Spleen (tissue), 11 donors: ENCODE measurements at regions not wholly inside any gene's neighbourhood (a gene's known extent, or its start where the extent isn't known, plus 50 kb on each side); places are given as distances from the start of the nearest gene placed in this dataset.
"Not testable (repeated sequence)": the region's sequence is repeated elsewhere in the genome, so short reads cannot be mapped to it uniquely, and the experiment has no call there.

Experiments
- DNase-seq: peaks from one replicate; pipeline ENCODE4 v3.0.0-alpha.2; 2020
- H3K27ac ChIP-seq, 8 donors: fragments of 200-600 bp; sonication (generic) in 7 of 8; 1 replicate in 4 of 8; 2 replicates in 4 of 8; pipeline versions ENCODE4 v1.5.0 to v1.8.0; 2016 to 2021; ENCODE audit warnings: inconsistent platforms in 4 of 8, mild to moderate bottlenecking in 4 of 8, moderate library complexity in 1 of 8
- H3K27me3 ChIP-seq, 7 donors: fragments of 200-600 bp; sonication (generic) in 6 of 7; replicated peaks in 1 of 7; 1 replicate in 4 of 7; 2 replicates in 3 of 7; pipeline versions ENCODE4 v1.5.0 to v1.8.0; 2016 to 2021; ENCODE audit warnings: inconsistent platforms in 3 of 7, mild to moderate bottlenecking in 1 of 7
- H3K36me3 ChIP-seq, 6 donors: fragments of 200-600 bp; sonication (generic) in 5 of 6; 1 replicate in 4 of 6; 2 replicates in 2 of 6; pipeline versions ENCODE4 v1.5.0 to v1.8.0; 2016 to 2021; ENCODE audit warnings: inconsistent platforms in 2 of 6
- H3K4me1 ChIP-seq, 6 donors: fragments of 200-600 bp; sonication (generic) in 5 of 6; 1 replicate in 3 of 6; 2 replicates in 3 of 6; pipeline versions ENCODE4 v1.5.0 to v1.8.0; 2016 to 2021; ENCODE audit warnings: inconsistent platforms in 3 of 6
- H3K4me3 ChIP-seq, 8 donors: fragments of 200-600 bp; sonication (generic) in 7 of 8; 1 replicate in 4 of 8; 2 replicates in 4 of 8; pipeline versions ENCODE4 v1.5.0 to v1.8.0; 2016 to 2021; ENCODE audit warnings: inconsistent platforms in 4 of 8, mild to moderate bottlenecking in 4 of 8, moderate library complexity in 2 of 8
- H3K9me3 ChIP-seq, 8 donors: fragments of 200-600 bp; sonication (generic) in 7 of 8; 1 replicate in 4 of 8; 2 replicates in 4 of 8; pipeline versions ENCODE4 v1.5.0 to v1.8.0; 2016 to 2021; ENCODE audit warnings: inconsistent platforms in 4 of 8
- CTCF ChIP-seq, 11 experiments: fragments of 200-600 bp in 7 of 11; fragments of 450-650 bp in 4 of 11; sonication (generic) in 4 of 11; IDR thresholded peaks in 8 of 11; conservative IDR thresholded peaks in 3 of 11; 1 replicate in 7 of 11; 2 replicates in 4 of 11; pipeline versions ENCODE4 v1.4.0 to v1.8.0; 2016 to 2021; ENCODE audit warnings: antibody characterized with exemption in 11 of 11, inconsistent platforms in 4 of 11, mild to moderate bottlenecking in 1 of 11
- POLR2A ChIP-seq, 3 donors: fragments of 450-650 bp; IDR thresholded peaks; one replicate each; pipeline ENCODE4 v1.5.1; 2017; ENCODE audit warnings: antibody characterized with exemption in 3 of 3, mild to moderate bottlenecking in 1 of 3
- POLR2AphosphoS5 ChIP-seq, 3 donors: sonication (generic); formaldehyde crosslinking; IDR thresholded peaks; one replicate each; pipeline ENCODE4 v1.5.1; 2017; ENCODE audit warnings: antibody characterized with exemption in 3 of 3
- WGBS, 5 donors: extraction: QIAGEN DNeasy Blood & Tissue Kit in 3 of 5; methylation state at CpG; one replicate each; pipeline versions ENCODE4 v1.1.5 to v1.1.7; 2013 to 2018; 5-methylcytosine and 5-hydroxymethylcytosine counted together
- intact Hi-C: fragments of 100-400 bp; cut with DNase I; formaldehyde crosslinking; loops from one replicate; pipeline ENCODE4 v1.15.0; 2023; ENCODE audit warnings: low total_unique reads
- donor health status: healthy with polysubstance abuse.
- donor health status: DM: no; HTN: no; CAD: no; lungs with moderate emphysema.
- donor health status: DM: no; HTN: no; CAD: no.
- donor health status: Bipolar disorder and iron deficiency.
- donor health status: healthy.
- donor health status: DM: no; HTN: no; CAD: no.
- donor health status: DM: yes; HTN: yes; CAD: no.

- no peak overlapping the region for H3K4me3 ChIP-seq
- DNase-seq = no peak
- WGBS, 5 donors = 80 to 92% (median 89%) methylated on average over 4 of the region's 4 CpGs
- peaks cover 0 to 40% (median 30%) of the 10 kb centered on the region in 8 donors for H3K9me3 ChIP-seq
- no peaks in the 10 kb centered on the region for H3K36me3 ChIP-seq
- intact Hi-C loops = no loop called here
- no peak for TF ChIP-seq POLR2A (IDR thresholded peaks at IDR 0.05)
- no peak for TF ChIP-seq POLR2AphosphoS5 (IDR thresholded peaks at IDR 0.05)
- TF ChIP-seq CTCF (IDR thresholded peaks at IDR 0.05 in 8 of 11, conservative IDR thresholded peaks at IDR 0.05 in 3 of 11) = no peak
- H3K27me3 ChIP-seq = no peaks in the 10 kb centered on the region
- H3K4me1 ChIP-seq = no peaks in the 10 kb centered on the region
- H3K27ac ChIP-seq = no peak overlapping the region
These were observed 1073.3 kb downstream of the SOCS6 start for GRCh38 chr18:71362140-71362539.

- 92 to 97% (median 96%) methylated on average over 3 of the region's 3 CpGs for WGBS, 5 donors
- not testable (repeated sequence) for H3K27me3 ChIP-seq
These were observed 1066.8 kb downstream of the SOCS6 start for GRCh38 chr18:71355599-71355998.

DNA sequence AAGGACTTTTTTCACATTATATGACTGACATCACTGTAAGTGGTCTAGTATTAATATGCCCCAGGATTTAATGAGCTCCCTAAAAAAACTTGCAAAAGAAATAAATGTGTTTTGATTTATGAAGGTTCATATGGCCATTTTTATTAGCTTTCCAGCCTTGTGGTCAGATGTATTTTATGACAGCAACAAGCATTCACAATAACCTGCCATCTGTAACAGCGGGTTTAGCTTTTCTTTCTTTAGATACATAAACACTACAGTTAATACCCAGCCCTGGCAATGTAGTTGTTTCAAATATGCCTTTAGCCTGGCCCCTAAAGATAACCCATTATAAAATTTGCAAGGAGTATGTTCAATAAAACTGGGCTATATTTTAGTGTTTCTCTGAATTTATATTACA, 1063.8 kb downstream of the SOCS6 start:
- no peaks in the 10 kb centered on the region for H3K27me3 ChIP-seq
- peaks cover 0 to 9% (median 0%) of the 10 kb centered on the region in 8 donors for H3K9me3 ChIP-seq
- H3K36me3 ChIP-seq = no peaks in the 10 kb centered on the region
- no peak overlapping the region for H3K4me3 ChIP-seq
- TF ChIP-seq POLR2A (IDR thresholded peaks at IDR 0.05) (no peak), CTCF (IDR thresholded peaks at IDR 0.05 in 8 of 11, conservative IDR thresholded peaks at IDR 0.05 in 3 of 11) (no peak), POLR2AphosphoS5 (IDR thresholded peaks at IDR 0.05) (no peak)
- no peaks in the 10 kb centered on the region for H3K4me1 ChIP-seq
- WGBS, 5 donors = 70 to 96% (median 83%) methylated on average over 1 of the region's 1 CpG
- no peak for DNase-seq
- H3K27ac ChIP-seq = no peak overlapping the region
- intact Hi-C loops = no loop called here

More at GRCh38 chr18:71355599-71355998, 1066.8 kb downstream of the SOCS6 start:
- H3K4me3 ChIP-seq, H3K27ac ChIP-seq, H3K36me3 ChIP-seq, DNase-seq, H3K4me1 ChIP-seq, intact Hi-C loops: not testable (repeated sequence)
- H3K9me3 ChIP-seq = peaks cover 0 to 11% (median 0%) of the 10 kb centered on the region in 8 donors

DNA sequence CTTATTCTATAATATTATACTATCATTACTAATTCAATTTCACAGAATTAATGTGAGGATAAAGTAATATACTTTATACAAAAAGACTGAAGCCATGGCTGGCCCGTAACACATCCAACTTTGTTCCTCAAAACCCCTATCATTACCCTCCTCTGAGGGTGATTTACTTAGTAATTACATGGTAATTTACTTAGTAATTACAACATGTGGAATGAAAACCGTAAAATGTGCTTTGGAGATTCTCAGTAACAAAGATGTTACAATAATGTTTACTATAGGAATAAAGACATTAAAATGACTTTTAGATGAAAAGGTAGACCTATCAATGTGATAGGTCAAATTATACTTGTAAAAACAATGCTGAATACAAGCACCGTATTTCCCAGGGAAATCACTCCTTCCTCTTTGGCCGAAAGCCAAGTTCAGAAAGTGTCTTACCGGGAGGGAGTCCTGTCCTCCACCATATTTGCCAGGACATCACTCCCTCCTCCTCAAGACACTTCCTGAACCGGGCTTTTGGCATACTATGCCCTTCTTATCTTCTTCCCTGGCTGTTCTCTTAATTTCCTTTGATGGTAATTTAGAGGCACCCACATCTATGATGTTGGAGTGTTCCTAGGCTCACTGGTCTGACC, 1047.8 kb downstream of the SOCS6 start:
- Histone ChIP-seq H3K36me3 (no peaks in the 10 kb centered on the region), H3K9me3 (no peaks in the 10 kb centered on the region), H3K27ac (no peak overlapping the region), H3K4me3 (no peak overlapping the region), H3K27me3 (no peaks in the 10 kb centered on the region), H3K4me1 (no peaks in the 10 kb centered on the region)
- intact Hi-C loops = no loop called here
- 38 to 59% (median 49%) methylated on average over 6 of the region's 6 CpGs for WGBS, 5 donors
- no peak for DNase-seq
- no peak for TF ChIP-seq CTCF (IDR thresholded peaks at IDR 0.05 in 8 of 11, conservative IDR thresholded peaks at IDR 0.05 in 3 of 11)
- no peak for TF ChIP-seq POLR2A (IDR thresholded peaks at IDR 0.05)
- no peak for TF ChIP-seq POLR2AphosphoS5 (IDR thresholded peaks at IDR 0.05)

DNA sequence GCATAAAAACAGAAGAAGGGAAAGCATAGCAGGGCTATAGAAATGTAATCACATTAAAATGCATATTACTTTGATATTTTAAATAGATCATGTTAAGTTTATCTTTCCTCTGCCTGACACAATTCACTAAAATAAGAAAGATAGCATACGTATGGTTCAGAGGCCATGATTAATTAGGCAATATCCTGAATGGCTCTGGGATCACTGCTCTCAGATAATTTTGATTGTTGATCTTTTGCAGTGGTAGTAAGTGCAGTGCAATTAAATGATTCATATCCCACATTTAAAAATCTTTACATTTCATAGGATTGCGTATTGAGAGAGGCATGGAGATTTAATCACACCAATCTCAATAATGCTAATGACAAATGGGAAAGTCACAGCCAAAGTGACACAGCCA, 1040.7 kb downstream of the SOCS6 start:
- intact Hi-C loops = no loop called here
- no peak for DNase-seq
- Histone ChIP-seq H3K27ac (no peak overlapping the region), H3K27me3 (no peaks in the 10 kb centered on the region), H3K4me3 (no peak overlapping the region), H3K4me1 (no peaks in the 10 kb centered on the region), H3K36me3 (no peaks in the 10 kb centered on the region), H3K9me3 (no peaks in the 10 kb centered on the region)
- TF ChIP-seq POLR2A (IDR thresholded peaks at IDR 0.05) (no peak), CTCF (IDR thresholded peaks at IDR 0.05 in 8 of 11, conservative IDR thresholded peaks at IDR 0.05 in 3 of 11) (no peak), POLR2AphosphoS5 (IDR thresholded peaks at IDR 0.05) (no peak)
- 78 to 84% (median 83%) methylated on average over 2 of the region's 2 CpGs for WGBS, 5 donors
